ENCODE measurements at regions not wholly inside any gene's neighbourhood (a gene's known extent, or its start where the extent isn't known, plus 50 kb on each side); places are given as distances from the start of the nearest gene placed in this dataset.

DNA sequence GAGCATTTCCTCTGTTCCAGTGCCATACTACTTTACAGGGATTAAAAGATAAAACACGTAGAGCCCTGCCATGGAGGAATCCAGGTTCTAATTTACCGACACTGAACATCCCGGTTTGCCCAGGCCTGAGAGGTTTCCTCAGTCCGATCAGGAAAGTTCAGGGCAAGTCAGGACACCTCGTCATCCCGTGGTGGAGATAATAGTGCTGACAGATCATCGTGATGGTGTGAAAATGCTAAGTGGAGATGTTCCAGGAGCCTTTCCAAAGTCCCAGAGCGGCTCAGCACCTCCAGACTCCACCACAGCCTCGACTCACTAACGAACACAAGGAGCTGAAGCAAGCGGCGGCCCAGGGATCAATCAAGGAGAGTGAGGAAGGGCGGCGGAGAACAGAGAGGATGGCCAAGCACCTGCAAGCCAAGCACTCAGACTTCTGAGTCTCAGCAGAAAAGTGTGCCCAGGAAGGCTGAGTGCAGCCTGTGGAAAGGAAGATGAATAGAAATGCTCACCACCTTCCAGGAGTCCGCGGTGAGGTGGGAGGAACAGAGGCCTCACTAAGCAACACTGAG is 103.7 kb upstream of the VWC2 start:
- Mint-ChIP-seq H3K9me3 (peaks cover 0 to 18% (median 11%) of the 10 kb centered on the region in 7 donors), H3K4me1 (no peaks in the 10 kb centered on the region), H3K4me3 (no peak overlapping the region), H3K27me3 (ENCODE audit: low read depth in 3 of 3) (peaks cover 0 to 4% (median 0%) of the 10 kb centered on the region in 3 donors), H3K27ac (no peak overlapping the region), H3K36me3 (no peaks in the 10 kb centered on the region)
- TF ChIP-seq, protein P1, sequence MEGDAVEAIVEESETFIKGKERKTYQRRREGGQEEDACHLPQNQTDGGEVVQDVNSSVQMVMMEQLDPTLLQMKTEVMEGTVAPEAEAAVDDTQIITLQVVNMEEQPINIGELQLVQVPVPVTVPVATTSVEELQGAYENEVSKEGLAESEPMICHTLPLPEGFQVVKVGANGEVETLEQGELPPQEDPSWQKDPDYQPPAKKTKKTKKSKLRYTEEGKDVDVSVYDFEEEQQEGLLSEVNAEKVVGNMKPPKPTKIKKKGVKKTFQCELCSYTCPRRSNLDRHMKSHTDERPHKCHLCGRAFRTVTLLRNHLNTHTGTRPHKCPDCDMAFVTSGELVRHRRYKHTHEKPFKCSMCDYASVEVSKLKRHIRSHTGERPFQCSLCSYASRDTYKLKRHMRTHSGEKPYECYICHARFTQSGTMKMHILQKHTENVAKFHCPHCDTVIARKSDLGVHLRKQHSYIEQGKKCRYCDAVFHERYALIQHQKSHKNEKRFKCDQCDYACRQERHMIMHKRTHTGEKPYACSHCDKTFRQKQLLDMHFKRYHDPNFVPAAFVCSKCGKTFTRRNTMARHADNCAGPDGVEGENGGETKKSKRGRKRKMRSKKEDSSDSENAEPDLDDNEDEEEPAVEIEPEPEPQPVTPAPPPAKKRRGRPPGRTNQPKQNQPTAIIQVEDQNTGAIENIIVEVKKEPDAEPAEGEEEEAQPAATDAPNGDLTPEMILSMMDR (IDR thresholded peaks at IDR 0.05): no peak
- no peaks in the 10 kb centered on the region for H3K36me3 ChIP-seq (replicated peaks in 1 of 2; ENCODE audit: control insufficient read depth in 1 of 2, insufficient read depth in 2 of 2, low read length in 2 of 2)
- H3K4me2 ChIP-seq (replicated peaks; ENCODE audit: extremely low read depth, low read length, poor library complexity, severe bottlenecking): no peak overlapping the region
- no peak overlapping the region for H3K27ac ChIP-seq (ENCODE audit: low read depth in 1 of 2, low read length in 2 of 2)
- intact Hi-C loops (cut with micrococcal nuclease): no loop called here
- DNase-seq: no peak
- no peaks in the 10 kb centered on the region for H3K27me3 ChIP-seq (ENCODE audit: control insufficient read depth in 2 of 2, insufficient read depth in 2 of 2, low read length in 2 of 2)
- H4K20me1 ChIP-seq (ENCODE audit: insufficient read depth, low read length): no peaks in the 10 kb centered on the region
- 93% methylated on average over 10 of the region's 16 CpGs for WGBS (ENCODE audit: insufficient coverage)
- no peak overlapping the region for H2AFZ ChIP-seq (ENCODE audit: insufficient read depth, low read depth, low read length, poor library complexity, severe bottlenecking)
- no peaks in the 10 kb centered on the region for H3K4me1 ChIP-seq (ENCODE audit: control insufficient read depth in 1 of 2, insufficient read depth in 2 of 2, low read length in 2 of 2)
- H3K79me2 ChIP-seq (ENCODE audit: insufficient read depth, low read length): no peaks in the 10 kb centered on the region
- no peak overlapping the region for H3K9ac ChIP-seq (ENCODE audit: insufficient read depth, low read length, poor library complexity, severe bottlenecking)
- no peak overlapping the region for H3K4me3 ChIP-seq (replicated peaks in 1 of 3; ENCODE audit: low read depth in 2 of 3, low read length in 3 of 3)
- H3K9me3 ChIP-seq (replicated peaks in 1 of 2; ENCODE audit: control insufficient read depth in 1 of 2, insufficient read depth in 1 of 2, low read length in 2 of 2): no peaks in the 10 kb centered on the region

DNA sequence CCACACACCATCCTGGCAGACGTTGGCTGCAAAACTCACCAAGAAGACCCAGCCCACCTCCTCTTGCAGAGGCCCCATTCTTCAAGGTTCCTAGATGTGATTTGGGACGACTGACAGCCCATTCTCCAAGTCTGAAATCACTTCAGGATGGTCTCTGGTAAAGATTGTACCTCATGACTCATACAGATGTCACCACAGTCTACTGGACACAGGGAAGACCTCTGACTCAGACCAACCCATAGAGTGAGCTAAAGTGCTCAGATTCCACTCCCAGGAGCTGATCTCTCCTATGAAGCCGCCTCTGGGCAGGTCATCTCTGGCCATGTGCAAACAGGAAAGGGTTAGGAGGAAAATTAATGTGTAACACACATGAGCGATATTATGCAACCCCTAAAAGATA is 102.4 kb upstream of the VWC2 start:
- Mint-ChIP-seq H3K4me3 (no peak overlapping the region), H3K36me3 (no peaks in the 10 kb centered on the region), H3K4me1 (no peaks in the 10 kb centered on the region), H3K27me3 (ENCODE audit: low read depth in 3 of 3) (peaks cover 0 to 4% (median 0%) of the 10 kb centered on the region in 3 donors), H3K9me3 (peaks cover 0 to 14% (median 9%) of the 10 kb centered on the region in 7 donors), H3K27ac (peak overlapping the region in 1 of 7 donors; percentile 14)
- Histone ChIP-seq H3K36me3 (replicated peaks in 1 of 2; ENCODE audit: control insufficient read depth in 1 of 2, insufficient read depth in 2 of 2, low read length in 2 of 2) (no peaks in the 10 kb centered on the region), H3K4me3 (replicated peaks in 1 of 3; ENCODE audit: low read depth in 2 of 3, low read length in 3 of 3) (no peak overlapping the region), H3K9ac (ENCODE audit: insufficient read depth, low read length, poor library complexity, severe bottlenecking) (no peak overlapping the region), H4K20me1 (ENCODE audit: insufficient read depth, low read length) (no peaks in the 10 kb centered on the region), H3K27me3 (ENCODE audit: control insufficient read depth in 2 of 2, insufficient read depth in 2 of 2, low read length in 2 of 2) (no peaks in the 10 kb centered on the region), H2AFZ (ENCODE audit: insufficient read depth, low read depth, low read length, poor library complexity, severe bottlenecking) (no peak overlapping the region), H3K9me3 (replicated peaks in 1 of 2; ENCODE audit: control insufficient read depth in 1 of 2, insufficient read depth in 1 of 2, low read length in 2 of 2) (no peaks in the 10 kb centered on the region), H3K4me2 (replicated peaks; ENCODE audit: extremely low read depth, low read length, poor library complexity, severe bottlenecking) (no peak overlapping the region), H3K79me2 (ENCODE audit: insufficient read depth, low read length) (no peaks in the 10 kb centered on the region), H3K4me1 (ENCODE audit: control insufficient read depth in 1 of 2, insufficient read depth in 2 of 2, low read length in 2 of 2) (no peaks in the 10 kb centered on the region), H3K27ac (ENCODE audit: low read depth in 1 of 2, low read length in 2 of 2) (no peak overlapping the region)
- TF ChIP-seq, protein P1 (IDR thresholded peaks at IDR 0.05): no peak
- WGBS (ENCODE audit: insufficient coverage): 80% methylated on average over 2 of the region's 4 CpGs
- intact Hi-C loops (cut with micrococcal nuclease): no loop called here
- DNase-seq: no peak
